GM21423 (cell line): ENCODE measurements at regions not wholly inside any gene's neighbourhood (a gene's known extent, or its start where the extent isn't known, plus 50 kb on each side); places are given as distances from the start of the nearest gene placed in this dataset.
"Not testable (repeated sequence)": the region's sequence is repeated elsewhere in the genome, so short reads cannot be mapped to it uniquely, and the experiment has no call there.

ENCODE experiments used
- ATAC-seq: cut with Tn5 transposase; IDR thresholded peaks from one replicate; pipeline ENCODE4 v1.9.1; 2021; ENCODE audit warnings: mild to moderate bottlenecking, moderate library complexity; ENCODE audit not compliant: unreplicated experiment

DNA sequence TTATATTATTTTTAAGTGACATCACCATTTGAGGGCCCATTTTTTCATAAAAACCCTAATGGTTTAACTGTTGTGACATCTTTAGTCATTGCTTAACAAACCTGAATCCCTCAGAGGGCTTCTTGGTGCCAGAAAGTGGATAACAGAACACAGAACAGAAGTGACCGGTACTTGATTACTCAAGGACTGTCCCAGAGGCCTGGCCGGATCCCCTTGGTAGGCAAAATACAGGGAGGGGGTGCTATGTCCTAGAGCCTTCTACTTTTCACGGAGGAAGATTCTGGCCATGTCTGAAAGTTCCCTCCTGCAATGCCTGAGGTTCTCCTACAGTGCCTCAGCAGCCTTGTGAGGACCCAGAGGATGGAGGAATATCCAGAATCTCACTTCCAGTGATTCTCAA lies 94.3 kb upstream of the DCLK2 start:
- ATAC-seq = no peak

DNA sequence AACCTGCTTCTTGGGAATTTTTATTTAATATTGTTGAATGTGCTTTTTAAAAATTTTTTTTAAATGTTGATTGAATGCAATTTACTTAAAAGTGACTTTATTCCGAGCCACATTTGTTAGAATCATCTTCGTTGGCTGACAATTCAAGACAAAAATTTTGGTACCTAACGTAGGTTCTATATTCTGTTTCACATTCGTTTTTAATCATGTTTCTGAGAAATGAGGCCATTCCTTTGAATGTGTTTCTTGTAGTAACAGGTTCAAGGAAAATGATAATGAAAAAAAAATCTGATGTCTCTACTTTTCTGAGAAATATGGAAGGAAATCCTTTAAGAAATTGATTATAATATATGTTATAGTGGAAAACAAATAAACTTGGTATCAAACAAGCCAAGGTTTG lies 92.3 kb upstream of the DCLK2 start:
- ATAC-seq = no peak

DNA sequence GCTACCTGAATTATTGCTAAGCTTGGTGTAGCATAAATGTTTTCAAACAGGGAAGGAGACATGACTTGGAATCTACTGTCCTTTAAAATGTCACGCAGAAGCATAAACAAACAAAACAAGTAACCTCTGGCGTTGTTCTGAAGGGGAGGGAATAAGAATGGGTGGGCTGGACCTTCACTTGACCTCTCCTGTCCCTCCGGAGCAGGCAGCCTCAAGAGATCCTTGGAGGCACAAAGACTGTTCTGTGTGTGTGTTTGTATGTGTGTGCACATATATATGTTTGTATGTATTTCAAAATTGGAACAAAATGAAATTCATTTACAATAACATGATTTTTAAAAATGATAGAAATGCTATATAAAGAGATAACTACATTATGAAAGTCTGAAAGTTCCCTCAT lies 91.3 kb upstream of the DCLK2 start:
- no peak for ATAC-seq

DNA sequence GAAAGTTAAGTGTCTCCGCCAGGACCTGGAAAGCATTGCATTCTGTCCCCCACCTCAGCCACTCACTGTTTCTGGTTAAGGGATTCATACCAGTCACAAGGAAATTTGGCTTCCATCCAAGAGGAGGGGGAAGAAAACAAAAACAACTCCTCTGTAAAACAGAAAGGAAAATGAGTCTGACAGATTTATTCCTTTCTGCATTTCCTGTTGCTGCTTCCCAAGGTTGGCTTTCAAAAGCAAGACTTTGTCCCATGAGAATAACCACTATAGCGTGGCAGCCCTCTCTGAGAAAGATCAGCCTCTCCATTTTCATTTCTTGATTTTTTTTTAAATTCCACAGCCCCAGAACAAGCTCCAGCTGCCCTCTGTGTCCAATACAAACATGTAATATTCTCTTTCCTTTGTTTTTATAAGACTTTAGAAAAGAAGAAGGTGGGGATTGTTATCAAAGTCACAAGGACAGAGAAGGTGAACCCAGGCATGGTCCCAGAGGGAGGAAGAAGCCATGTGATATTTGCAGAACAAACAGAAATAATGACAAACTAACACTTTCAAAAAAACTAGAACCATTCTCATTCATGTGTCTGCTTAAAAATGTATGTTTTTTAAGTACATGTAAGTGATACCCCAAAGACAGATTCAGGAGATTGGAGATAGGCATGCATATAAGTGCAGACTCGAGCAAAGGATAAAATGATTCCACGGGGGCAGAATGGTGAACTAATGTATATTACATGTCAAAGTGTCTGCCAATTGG lies 90.7 kb upstream of the DCLK2 start:
- no peak for ATAC-seq

DNA sequence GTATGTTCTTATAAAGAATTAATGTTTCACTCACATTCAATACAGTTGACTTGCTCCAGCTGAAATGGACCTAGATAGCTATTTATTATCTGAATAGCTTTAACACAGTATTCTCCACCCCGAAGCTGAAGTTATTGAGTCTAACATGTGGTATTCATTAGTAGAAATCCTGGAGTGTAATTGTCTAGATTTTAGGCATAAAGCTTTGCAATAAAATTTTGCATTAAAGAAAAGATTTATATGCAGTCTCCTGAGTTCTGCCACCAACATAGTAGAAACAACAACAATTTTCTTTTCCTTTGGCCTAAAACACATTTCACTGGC lies 90.2 kb upstream of the DCLK2 start:
- ATAC-seq = no peak

DNA sequence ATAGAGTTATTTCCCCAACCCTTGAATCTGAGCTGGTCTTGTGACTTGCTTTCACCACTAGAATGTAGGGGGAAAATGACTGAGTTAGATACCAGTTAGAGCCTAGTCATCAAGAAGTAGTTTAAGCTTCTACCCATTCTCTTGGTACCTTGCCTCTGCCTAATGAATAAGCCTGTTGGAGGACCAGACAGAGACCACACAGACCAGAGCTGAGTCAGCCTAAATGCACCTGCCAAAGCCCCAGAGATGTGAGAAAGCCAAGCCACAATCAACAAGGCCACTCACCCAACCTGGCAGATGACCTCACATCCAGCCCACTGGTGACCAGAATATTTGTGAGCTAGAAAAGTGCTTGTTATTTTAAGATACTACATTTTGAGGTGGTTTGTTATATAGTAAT lies 85.2 kb upstream of the DCLK2 start:
- no peak for ATAC-seq

DNA sequence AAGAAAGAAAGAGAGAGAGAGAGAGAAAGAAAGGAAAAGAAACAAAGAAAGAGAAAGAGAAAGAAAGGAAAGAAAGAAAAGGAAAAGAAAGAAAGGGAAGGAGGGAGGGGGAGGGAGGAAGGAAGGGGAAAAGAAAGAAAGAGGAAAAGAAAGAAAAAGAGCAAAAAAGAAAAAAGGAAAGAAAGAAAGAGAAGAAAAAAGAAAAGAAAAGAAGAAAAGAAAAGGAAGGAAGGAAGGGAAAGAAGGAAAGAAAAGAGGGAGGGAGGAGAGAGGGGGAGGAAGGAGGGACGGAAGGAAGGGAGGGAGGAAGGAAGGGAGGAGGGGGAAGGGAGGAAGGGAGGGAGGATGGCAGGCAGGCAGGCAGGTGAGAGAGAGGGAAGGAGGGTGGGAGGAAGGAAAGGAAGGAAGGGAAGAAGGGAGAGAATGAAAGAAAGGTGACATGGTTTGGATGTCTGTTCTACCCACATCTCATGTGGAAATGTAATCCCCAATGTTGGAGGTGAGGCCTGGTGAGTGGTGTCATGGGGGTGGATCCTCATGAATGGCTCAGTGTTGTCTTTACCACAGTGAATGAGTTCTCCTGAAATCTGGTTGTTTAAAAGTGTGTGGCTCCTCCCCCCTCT lies 83.0 kb upstream of the DCLK2 start:
- no peak for ATAC-seq

DNA sequence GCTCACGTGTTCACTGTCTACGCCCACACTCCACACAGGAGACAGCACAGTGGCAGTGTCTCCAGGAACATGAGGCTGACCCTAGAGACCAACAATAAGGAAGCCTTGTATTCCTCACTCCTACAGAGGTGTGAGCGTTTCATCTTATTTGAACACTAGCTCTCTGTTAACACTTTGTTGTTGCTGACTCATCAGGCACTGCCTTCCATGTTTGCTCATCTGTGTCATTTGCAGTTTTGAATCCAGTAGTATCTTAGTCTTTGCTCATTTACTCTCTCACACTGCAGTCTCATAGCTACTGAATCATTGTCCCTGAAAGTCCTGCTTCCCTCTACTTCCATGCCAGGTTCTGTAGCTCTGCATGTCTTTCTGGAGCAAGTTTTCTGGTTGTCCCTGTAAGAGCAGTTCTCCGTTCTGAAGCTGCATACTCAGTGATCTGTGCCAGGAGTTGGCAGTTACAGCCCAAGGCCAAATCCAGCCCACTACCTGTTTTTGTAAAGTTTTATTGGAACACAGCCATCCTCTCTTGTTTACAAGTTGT lies 80.3 kb upstream of the DCLK2 start:
- peak; percentile 54 for ATAC-seq

DNA sequence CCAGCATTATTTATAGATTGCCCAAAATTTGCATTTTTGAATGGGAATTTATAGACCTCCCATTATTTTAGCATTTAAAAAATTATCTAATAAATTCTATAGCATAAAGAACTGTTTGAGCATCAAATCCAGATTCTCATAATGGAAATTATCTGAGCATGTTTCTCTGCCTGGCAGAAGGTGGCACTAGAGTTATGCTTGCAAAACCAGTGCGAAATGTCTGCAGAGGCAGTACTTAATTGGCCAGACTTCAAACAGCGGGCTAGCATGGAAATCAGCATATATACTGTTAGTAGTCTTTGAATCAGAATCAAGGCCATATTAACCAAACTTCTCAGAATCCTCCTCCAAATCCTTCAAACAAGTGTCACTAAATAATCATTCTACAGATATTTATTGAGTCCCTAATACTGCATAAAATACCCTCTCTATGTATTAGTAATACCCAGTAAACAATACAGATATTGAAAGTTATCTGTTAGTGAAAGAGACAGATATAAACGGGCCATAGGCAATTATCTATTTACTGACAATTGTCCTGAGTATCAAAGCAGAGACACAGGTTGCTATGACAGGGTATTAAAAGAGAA lies 78.7 kb upstream of the DCLK2 start:
- no peak for ATAC-seq

DNA sequence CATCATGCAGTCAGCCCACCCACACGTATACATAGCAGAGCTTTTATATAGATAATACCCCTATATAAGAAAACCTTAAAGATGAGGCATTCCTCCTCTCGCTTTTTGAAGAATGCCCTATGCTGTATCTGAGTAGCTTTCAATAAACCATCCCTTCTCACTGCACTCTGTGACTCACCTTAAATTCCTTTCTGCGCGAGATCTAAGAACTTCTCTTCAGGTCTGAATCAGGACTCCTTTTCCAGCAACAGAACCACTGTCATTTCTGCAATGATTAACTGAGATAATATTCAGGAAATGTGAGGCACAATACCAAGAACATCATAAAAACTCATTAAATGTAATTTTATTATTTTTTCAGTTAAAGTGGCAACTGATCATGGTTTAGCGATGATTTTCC lies 76.4 kb upstream of the DCLK2 start:
- ATAC-seq = no peak

DNA sequence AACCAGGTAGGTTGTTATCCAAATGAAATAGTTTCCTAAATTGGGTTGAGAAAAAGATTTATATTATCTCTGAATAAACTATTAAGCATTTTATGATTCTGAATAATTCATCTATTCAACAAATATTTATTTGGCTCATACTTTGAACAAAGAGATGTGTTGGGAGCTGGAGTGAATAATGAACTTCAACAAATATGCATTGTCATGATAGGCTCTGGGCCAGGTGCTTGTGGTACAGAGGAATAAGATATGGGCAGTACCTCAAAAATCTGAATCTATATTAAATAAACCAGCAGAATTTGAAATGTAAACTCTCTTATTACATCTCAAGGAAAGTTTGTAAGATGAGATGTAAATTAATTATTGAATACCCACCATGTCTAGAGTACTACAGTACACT lies 75.7 kb upstream of the DCLK2 start:
- no peak for ATAC-seq

DNA sequence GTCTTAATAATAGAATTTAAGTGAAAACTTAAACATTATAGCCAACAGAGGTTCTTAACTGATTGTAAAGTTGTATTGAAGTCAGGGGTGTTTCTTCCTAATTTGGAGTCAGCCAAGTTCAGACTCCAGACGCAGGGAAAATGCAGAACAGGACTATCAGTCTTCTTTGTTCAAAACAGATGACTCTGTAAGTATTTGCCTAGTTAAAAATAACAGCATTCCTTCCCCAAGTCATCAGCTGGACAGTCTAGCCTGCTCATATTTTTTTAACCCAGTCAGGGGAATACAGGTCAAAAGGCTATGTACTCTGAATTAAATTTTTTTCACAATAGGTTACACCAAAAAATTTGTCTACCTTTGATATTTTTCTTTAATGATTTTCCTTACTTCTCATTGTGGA lies 73.8 kb upstream of the DCLK2 start:
- no peak for ATAC-seq

DNA sequence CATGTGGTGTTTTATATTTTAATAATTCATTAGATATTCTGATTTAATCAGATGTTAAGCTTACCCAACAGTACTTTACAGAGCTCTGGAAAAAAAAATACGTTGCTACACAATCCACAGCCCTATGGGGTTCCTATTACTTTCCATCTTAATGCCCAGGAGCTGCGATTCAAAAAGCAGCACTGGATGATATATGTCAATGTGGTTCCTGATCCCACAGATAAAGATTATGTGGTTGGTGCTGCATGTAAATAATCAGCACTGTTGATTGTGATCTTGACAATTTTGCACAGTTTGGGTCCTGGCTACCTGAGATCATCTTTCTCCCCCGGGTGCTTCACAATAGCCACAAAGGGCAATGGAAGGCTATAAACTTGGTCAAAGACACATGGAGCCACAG lies 72.7 kb upstream of the DCLK2 start:
- ATAC-seq = no peak

DNA sequence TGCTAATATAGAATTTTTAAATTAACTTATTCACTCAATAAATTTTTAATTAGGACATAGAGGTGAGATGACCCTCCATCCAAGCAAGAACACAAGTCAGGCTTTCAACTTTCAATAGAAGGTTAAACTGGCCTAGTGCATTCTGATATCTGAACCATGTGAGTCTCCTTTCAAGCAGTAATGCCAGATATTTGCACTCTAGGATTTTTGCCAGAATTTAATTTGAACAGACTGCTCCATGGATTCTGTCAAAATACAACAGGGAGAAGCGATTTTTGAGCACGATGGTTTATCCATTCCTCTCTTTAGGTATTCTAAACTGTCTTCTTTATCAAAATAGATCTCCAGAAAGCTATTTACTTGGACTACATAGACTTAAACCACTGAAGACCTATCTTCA lies 72.0 kb upstream of the DCLK2 start:
- ATAC-seq = no peak

DNA sequence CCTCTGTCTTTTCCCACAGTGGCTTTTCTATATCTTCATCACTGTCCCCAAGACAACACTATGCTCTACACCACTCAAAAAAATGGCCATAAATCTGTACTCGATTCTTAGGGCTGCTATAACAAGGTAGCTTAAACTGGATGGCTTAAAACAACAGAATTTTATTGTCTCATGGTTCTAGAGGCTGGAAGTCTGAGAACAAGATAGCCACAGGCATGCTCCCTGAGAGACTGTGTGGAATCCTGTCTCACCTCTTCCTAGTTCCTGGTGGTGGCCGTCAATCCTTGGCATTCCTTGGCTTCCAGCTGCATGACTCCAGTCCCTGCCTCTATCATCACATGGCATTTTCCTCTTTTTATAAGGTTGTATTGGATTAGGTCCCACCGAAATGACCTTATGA lies 70.7 kb upstream of the DCLK2 start:
- no peak for ATAC-seq

DNA sequence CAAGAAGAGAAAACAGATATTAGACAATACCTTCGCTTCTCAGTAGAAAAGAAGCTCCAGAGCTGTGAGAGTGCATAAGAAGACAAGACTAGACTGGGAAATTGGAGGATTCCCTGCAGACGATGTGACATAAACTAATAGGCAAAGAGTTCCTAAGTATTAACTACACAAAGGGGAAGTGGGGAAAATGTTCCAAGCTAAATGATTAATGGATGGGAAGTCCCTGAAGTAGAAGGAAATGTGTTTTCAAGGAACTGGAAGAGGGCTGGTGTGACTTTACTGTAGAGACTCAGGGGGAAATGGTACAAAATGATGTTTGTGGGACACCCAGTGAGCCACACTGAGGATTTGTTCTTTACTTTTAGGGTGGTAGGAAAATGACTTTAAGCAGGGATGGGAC lies 69.7 kb upstream of the DCLK2 start:
- no peak for ATAC-seq

DNA sequence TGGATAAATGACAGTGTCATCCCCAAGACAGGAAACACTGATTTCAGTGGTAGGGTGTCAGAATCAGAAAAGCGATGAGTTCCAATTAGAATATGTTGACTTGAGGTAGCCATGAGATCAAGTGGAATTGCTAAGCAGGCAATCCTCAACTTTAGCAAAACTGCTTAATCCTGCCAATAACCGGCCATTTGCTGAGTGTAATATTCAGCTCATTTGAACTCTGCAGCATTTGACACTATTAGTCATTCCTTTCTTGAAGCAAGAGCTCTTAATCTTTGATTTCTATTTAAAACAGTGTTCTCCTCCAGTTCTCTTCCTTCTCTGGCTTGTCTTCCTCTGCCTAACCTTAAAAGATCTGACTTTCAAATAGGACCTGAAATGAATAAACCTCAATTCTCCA lies 68.7 kb upstream of the DCLK2 start:
- ATAC-seq = no peak

DNA sequence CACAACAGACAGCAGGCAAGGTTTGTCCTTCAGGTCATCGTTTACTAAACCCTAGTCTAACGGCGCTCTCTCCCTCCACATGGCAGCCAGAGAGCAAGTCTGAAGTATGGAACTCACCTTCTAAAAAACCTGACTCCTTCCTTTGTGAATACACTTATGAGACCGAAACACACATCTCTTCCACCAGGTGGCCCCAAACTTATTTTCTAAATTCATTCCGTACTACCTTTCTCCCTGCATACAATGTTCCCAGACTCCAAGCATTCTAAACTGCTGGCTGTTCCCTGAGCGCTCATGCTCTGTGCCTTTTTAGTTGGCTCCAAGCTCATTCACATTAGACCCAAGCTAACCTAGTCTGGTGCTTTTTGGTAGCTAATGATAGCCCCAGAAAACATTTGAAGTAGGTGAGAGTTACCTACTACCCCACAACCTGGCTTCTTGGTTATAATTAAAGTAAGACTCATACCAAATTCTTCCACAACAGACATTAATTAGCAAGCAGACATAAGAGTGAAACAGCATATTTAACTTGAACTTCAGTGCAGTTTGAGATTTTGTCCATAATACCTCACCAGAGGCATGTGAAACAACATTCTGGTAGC lies 67.6 kb upstream of the DCLK2 start:
- peak; percentile 70 for ATAC-seq

DNA sequence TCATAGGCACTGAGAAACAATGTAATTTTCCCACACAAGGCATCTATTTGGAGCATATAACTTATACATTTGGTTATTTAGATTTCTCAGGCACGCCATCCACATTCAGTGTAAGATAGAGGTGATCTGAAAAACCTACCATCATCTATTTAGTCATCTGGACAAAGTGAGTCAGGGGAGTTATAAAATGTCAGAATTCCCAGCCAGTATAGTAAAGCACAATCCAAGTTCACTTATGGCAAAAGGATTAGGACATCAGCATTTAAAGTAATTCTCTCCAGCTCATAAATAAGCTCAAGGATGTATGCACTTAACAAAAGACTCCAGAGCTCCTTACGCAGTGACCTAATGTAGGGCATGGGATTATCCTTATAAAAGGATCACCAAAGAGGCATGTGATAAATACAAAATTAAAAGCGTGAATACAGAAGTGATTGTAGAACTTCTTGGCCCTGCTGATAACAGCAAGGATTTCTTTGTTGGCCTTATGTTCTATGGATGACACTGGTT lies 65.3 kb upstream of the DCLK2 start:
- no peak for ATAC-seq

DNA sequence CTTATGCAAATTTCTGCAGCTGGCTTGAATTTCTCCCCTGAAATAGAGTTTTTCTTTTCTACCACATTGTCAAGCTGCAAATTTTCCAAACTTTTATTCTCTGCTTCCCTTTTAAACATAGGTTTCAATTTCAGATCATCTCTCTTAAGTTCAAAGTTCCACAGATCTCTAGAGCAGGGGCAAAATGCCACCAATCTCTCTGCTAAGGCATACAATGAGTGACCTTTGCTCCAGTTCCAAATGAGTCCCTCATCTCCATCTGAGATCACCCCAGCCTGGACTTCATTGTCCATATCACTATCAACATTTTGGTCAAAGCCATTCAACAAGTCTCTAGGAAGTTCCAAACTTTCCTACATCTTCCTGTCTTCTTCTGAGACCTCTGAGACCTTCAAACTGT lies 62.3 kb upstream of the DCLK2 start:
- ATAC-seq = not testable (repeated sequence)

DNA sequence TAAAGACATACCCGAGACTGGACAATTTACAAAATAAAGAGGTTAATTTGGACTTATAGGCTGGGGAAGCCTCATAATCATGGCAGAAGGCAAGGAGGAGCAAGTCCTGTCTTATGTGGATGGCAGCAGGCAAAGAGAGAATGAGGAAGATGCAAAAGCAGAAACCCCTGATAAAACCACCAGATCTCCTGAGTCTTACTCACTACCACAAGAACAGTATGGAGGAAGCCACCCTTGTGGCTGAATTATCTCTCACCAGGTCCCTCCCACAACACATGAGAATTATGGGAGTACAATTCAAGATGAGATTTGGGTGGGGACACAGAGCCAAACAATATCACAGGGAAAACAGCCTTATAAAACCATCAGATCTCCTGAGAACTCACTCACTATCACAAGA lies 61.6 kb upstream of the DCLK2 start:
- ATAC-seq = not testable (repeated sequence)

DNA sequence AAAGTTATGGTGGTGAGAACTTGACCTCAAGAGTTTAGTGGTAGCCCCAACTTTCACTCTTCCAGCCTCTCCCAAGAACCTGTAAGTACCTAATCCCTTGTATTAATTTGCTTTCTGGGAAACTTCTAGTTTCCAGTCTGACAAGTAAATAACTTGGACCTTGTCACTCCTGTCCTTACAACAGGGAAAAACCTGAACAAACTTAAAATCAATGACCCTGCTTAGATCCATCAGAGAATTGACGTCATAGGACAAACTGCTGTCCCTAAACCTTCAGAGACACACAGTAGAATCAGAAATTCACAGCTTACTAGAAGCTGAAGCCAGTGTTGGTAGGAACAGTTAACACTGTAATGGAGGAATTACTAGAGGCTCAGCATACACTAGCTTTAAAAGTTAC lies 60.0 kb upstream of the DCLK2 start:
- no peak for ATAC-seq
